Amniotic epithelial cell (primary cell): ENCODE measurements at regions not wholly inside any gene's neighbourhood (a gene's known extent, or its start where the extent isn't known, plus 50 kb on each side); places are given as distances from the start of the nearest gene placed in this dataset.
"Not testable (repeated sequence)": the region's sequence is repeated elsewhere in the genome, so short reads cannot be mapped to it uniquely, and the experiment has no call there.

Experiments used
- DNase-seq: peaks from one replicate; pipeline ENCODE4 v3.0.0-alpha.2; 2010; ENCODE audit warnings: low read depth

DNA sequence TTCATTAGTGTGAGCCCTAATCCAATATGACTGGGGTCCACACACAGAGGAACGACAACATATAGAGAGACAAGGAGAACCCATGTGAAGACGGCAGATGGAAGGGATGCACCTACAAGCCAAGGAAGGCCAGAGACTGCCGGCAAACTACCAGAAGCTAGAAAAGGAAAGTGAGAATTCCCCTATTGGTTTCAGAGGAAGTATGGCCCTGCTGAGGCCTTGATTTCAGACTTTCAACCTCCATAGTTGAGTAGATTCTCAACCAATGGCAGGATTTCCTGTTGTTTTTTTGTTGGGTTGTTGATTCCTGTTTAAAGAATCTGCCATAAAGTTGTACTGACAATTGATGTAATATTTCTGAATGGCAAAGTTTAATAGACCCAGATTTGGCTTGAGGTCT lies 241.5 kb downstream of the SATB2 start:
- no peak for DNase-seq

DNA sequence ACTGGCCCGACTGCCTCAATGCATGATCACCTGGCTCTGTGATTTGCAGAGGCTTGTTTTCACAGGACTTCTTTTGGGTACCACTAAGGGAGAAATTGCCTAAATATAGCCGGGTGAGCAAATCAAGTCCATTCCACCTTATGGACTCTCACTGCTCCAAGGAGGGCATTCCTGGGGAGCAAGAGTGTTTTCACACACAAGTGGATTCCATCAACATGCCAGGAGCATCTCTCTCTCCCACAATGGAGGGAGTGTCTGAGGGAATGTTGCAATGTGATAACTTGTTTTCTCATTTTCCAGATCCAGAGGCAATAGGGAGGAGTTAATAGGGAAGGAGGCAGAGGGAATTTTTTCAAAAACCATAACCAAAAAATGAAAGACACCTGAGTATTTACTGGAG lies 250.7 kb downstream of the SATB2 start:
- DNase-seq, result no peak

DNA sequence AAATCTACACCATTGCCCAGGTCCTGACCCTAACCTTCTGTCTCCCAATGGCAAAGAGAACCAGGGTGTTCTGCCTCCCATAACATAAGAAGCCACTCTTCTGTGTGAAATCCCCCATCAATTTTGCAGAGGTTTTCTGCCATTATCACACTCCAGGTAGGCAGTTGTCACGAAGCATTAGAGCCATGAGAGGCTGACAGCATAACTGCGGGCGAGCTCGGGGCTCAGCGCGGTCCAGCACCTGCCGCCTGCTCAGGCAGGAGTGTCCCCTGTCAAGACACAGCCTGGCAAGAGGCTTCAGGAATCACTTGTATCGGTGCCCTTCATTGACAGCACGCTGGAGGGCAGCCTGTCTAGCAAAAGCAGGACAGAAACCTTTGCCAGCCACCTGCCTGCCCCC lies 251.2 kb downstream of the SATB2 start:
- no peak for DNase-seq

DNA sequence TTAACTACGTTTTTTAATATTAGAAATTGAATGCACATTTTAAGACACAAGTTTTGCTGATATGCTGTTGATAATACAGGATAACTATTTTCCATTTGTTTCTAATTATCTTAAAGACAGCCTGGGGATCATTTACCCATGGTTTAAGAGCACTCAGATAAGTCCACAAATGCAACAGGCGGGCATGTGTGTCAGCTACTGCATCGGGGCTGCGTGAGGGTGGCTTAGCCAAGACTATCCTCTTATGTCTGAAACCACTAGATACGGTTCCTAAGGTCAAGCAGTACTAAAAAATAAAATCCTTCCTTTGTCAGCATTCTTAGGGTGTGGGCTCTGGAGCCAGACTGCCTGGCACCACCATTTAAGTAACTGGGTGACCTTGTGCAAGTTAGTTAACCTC lies 254.8 kb downstream of the SATB2 start:
- no peak for DNase-seq

DNA sequence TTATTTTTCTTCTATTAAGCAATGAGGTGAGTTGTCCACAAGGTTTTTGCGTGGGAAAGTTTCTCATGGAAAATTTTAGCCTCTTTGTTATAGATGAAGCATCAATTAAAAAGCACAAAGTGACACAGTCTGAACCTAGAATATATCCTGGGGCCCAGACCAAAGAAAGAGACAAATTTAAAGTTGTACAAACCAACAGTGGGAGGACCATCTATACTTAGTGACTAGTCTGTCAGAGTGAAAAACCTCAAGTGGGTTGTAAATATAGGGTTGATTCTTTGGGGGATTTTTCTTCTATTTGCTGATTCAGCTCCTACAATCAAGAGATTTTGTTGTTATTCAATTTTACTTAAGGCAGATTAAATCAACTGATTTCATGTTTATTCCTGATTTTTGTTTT lies 256.2 kb downstream of the SATB2 start:
- DNase-seq, result no peak

DNA sequence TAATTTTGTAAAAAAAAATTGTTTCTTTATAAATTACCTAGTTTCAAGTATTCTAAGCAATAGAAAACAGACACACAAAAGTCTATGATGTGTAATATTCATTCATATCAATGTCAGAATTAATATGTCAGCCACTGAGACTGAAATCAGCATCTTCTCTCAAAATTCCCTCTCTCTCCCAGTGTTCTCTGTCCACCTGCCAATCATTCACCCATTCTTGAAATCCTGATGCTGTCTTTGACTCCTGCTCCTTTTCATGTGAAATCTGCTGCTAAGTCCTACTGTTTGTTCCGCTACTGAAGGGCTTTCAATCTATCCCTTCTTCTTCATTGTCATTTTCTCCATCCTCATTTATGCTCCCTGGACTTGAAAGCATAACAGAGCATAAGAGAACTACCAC lies 257.9 kb downstream of the SATB2 start:
- no peak for DNase-seq

DNA sequence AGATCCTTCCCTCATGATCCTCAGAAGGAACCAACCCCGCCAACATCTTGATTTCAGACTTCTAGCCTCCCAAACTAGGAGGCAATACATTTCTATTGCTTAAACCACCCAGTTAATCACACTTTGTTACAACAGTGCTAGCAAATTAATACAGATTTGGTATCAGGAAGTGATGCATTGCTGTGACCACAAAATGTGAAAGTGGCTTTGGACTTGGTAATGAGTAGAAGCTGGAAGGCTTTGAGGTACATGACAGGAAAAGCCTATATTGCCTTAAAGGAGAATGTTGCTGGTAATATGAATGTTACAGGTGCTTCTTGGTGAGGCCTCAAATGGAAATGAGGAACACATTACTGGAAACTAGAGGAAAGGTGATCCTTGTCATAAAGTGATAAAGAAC lies 260.3 kb downstream of the SATB2 start:
- DNase-seq, result no peak

DNA sequence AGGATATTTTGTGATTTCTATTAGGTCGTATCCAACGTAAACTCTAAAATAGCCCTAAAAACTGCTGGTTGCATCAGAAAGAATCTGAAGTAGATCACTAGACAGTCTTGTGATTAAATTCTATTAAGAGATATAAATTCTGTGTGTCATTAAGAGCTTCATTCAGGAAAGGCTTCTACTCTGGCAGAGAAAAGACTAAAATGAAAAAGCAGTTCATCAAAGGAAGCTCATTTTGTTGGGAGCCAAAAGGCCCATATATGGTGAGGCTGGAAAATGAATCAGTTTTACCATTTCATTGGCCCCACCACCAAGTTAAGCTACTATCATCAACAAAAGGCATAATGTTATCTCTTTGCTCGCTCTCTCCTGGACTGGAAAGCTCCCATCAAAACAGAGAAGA lies 261.1 kb downstream of the SATB2 start:
- DNase-seq, result no peak

DNA sequence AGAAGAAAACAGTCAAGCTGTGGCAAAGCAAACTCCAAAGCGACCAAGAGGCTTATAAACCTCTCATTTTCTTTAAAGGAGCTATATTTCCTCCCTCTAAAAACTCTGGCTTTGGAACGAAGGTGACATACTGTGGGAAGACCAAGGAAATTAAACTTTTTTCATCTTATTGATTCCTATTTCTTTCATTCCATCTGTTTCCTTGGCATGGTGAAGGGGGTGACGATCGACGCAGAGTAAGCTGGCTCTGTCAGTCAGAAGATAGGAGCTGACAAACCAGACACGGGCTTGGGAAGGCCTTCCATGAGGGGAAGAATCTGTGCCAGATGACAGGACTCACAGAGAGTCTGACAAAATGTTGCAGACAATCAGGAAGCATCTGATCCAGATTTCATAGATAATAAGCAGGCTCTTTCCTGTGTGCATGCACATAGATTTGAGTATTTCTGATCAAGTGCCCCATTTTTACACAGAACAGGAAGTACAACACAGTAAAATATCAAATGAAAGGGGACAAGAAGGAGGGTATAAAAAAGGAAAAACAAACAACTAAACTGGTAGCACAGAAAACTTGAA lies 261.7 kb downstream of the SATB2 start:
- no peak for DNase-seq

DNA sequence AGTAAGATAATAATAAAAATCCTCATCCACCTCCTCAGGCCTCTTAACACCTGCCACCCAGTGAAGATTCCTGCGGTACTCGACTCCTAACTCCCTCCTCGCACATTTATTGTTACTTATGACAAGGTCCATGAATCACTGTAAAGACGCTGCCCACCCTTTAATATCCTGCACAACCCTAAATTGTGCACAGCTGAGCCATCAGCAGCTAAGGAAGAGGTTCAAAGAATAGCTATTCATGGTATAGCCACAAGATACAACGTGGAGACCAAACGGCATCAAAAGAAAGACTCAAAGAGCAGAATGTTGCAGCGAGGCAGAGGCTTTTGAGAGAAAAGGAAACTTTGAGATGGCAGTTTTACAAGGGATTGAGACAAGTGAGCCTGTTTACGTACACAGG lies 266.3 kb downstream of the SATB2 start:
- no peak for DNase-seq

DNA sequence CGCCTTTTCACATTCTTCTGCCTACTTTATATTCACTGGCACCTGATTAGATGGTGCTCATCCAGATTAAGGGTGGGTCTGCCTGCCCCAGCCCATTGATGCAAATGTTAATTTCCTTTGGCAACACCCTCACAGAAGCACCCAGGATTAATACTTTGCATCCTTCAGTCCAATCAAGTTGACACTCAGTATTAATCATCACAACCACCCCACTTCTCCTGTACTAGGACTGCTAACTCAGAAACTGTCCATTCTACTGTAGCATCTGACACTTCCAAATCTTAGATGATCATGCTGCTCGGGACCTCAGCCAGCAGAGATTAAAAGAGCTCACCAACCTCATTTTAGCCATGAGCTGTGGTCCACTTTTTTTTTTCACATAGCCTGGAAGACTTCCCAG lies 268.5 kb downstream of the SATB2 start:
- no peak for DNase-seq

DNA sequence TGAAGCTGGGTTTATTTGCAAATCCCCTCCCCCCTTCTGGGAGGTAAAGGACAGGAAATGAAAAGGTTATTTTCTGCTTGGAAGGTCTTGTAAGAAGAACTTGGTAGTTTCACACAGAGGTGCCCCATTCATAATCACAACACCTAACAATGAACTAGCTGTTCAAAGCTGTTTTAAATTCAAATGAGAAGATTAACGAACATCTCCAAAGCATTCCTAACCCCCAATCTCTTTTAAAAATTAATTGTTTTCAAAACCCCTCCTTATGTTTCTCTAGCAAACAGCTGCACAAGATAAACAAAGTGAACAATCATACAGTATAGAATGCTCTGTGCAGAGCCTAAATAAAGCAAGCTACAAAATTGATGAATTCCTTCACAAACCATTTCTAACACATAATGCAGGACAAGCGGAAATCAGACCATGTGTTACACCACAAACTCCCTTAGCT lies 271.4 kb downstream of the SATB2 start:
- no peak for DNase-seq

DNA sequence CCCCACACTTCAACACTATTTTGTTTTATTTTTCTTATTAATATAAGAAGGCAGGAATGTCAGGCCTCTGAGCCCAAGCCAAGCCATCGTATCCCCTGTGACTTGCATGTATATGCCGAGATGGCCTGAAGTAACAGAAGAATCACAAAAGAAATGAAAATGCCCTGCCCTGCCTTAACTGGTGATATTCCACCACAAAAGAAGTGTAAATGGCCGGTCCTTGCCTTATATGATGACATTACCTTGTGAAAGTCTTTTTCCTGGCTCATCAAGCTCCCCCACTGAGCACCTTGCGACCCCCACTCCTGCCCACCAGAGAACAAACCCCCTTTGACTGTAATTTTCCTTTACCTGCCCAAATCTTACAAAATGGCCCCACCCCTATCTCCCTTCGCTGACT lies 272.6 kb downstream of the SATB2 start:
- not testable (repeated sequence) for DNase-seq

DNA sequence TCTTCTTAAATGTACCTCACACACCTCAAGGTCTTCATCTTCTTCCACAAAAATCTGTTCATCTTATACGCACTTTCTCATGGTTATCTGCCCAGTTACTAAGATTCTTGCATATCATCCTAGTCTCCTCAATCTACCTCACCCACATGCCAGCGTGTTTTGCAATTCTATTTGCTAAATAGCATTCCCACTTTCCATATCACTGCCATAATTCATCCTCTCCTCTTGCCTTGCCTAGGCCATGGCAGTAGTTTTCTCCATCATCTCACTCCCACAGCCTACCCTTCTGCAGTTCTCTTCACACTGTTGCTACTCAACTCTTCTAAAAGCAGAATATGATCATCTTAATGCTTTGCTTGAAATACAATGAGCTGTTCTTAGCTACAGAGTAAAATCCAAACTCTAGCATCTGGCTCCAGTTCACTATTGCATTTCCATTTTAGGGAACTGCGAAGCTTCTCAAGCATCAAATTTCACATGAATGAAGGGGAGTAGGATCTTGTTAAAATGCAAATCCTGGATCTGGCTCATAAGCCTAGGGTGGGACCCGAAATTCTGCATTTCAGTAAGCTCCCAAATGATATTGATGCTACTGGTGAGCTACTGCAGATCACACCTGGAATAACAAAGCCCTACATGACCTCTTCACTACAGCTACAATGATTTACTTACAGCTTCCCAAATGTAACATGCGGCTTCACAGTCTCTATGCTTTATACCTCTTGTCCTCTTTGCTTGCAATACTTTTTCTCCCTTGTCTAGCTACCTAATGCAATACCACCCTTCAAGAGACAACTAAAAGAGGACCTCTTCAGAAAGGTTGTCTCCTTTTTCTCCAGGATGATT lies 293.9 kb downstream of the SATB2 start:
- peak; percentile 20 for DNase-seq

DNA sequence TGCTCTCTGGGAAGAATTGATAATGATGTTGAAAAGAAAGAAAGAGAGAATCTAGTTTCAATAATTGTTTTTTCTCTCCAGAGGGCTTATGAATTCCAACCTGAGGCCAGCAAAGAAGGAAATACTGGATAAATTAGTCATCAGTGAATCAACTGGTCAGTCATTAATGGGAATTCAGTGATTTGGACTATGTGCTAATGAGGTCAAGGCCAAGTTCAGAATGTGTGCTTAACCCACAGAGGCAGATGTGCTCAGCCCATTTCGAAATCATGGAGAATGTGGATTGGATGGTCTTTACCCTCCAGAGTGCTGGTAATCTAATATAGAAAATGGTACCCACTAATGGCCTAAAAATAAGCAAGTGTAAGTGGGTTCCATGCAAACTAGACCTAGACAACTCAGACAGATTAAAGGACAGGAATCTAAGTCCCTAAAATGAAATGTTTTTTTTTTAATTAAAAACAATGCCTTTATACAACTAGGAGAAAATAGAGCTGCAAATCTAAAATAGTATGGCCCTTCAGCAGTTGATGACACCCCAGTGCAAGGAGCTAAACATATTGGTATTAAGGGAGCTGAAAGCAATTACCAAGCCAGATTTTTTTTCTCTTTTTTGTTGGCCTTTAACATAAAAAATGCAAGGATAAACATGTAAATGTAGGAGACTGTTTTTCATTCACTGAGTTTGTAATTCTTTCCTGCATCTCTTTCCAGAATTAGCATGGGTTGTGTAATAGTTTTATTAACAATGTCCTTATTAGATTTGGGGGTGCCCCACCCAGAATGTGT lies 296.9 kb downstream of the SATB2 start:
- peak; percentile 70 for DNase-seq

DNA sequence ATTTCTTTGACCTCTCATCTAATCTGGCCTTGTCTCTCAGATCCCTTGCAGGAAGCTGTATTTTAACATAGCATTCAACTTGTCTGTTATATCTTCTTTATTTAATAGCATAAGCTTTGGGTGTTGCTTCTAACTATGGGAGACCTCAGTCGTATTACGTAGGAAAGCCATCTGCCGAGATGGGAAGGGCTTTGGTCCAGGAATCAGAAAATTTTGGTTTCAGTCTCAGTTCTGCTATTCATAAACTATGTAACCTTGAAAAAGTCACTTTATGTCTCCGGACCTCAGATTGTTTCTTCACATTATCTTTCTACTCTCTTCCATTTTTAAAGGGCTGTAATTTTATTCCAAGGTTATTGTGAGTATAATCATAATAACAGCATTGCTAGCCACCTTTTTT lies 297.7 kb downstream of the SATB2 start:
- no peak for DNase-seq

DNA sequence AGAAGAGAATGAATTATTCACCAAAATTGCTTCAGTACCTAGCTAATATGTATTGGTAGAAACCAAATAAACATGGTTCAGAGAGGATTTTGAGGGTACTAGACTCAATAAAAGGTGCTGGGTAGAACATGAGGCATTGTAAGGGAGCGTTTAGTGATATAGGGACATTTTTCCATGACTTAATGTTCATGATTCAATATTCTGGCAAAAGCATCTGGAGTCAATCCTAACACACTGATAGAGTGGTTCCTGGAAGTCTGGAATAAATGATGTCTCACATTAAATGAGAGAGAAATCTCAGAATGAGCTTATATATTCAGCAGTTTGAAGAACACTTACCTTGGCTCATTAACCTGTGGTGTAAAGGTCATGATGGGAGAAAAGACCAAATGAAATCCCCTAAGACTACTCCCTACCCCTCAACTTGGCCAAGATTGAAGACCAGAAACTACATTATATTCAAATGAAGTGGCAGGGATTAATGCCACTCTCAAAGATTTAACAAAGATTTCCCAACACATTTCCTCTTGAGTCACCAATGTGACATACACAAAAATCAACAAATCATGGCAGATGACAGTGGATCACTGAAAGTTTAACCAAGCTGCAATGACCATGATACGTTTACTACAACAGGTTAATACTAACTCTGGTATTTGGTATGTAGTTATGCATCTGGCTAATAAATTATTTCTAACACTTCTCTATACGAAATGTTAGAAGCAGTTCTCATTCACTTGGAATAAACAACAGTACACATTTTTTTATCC lies 309.5 kb downstream of the SATB2 start:
- DNase-seq, result no peak

DNA sequence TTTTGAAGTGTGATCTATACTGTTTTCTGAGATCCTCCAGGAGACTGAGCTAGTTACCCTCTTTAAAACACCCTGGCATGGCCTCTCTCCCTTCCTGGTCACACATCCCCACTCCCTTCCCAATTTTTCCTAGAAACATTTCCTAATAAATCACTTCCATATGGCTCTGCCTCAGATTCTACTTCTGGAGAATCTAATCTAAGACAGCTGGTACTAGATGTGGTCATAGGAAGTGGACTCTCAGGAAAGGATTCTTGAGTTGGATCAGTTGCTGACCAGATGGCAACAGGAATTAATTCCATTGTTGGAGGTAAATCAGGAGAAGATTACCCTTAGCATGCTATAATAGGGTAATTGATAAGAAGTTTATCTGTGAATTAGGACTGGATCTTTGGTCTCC lies 310.5 kb downstream of the SATB2 start:
- DNase-seq, result no peak

DNA sequence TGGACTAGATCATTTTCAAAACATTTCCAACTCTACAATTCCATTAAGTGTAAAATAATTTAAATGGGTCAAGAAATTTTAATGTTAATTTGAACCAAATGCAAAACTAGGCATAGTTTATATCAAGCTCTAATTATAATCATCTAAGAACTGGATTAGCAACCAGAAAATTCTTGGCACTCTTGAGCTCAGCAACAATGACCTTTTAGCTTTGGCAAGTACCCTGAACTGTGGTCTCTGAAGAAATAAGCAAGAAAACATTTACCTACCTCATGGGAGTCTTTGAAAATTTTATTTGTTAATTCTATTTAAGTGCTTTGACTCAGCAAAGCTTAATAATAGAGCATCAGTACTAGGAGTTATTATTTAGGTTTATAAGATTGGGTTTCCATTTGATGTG lies 313.2 kb downstream of the SATB2 start:
- no peak for DNase-seq

DNA sequence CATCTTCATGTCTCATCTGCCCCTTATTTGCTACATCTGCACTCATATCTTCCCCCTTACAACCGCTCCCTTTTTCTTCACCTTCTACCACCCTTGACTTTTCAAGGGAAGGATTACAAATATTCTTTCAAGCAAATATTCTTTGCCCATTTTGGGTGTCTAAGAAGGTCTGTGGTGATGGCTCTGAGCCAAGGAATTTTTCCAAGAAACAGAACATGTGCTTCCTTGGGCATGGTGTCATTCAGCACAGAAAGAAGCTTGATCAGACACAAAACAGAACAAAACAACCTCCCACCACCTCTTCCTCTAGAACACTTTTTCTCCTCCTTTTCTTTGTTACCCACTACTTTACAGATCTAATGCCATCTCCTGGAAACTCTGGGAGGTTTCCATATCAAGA lies 313.7 kb downstream of the SATB2 start:
- no peak for DNase-seq

DNA sequence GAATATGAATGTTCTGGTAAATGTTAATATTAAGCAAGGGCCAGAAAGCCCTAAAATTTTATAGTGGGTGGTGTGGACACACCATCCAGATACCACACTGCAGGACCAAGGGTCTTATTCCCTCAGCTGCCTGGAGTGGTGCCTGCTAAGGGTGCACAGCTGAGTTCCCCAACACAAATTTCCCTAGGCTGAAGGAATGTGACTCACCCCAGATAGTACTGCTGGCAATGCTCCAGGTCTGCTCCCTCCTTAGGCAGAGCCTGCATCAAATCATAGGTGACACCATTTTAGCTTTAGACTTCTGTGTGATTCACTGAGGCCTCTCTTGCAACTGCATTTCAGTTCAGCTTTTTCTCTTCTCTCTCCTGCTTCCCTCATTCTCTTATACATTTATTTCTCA lies 321.1 kb downstream of the SATB2 start:
- DNase-seq, result peak; percentile 4

DNA sequence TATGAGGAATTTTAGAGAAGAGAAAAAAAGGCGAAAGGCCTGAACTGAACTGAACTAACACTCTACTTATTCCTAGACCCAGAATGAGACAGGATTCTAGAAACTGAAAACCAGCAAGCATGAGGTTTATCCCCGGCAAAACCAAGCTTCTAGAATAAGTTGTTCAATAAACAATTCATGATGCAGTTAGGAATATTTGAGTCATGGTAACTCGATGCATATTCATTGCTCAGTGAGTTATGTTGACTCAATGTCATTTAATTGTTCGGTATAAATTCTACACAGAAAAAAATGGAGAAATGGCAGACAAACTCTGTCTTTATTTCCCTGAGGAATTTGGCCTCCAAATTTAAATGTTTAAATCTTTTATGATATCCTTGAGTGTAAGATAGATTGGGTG lies 321.5 kb downstream of the SATB2 start:
- DNase-seq, result no peak
